Type B pancreatic cell (in vitro differentiated cells): ENCODE measurements at regions not wholly inside any gene's neighbourhood (a gene's known extent, or its start where the extent isn't known, plus 50 kb on each side); places are given as distances from the start of the nearest gene placed in this dataset.

Source experiments
- DNase-seq: peaks from one replicate; pipeline ENCODE4 v3.0.0; 2021; ENCODE audit warnings: mixed read lengths; ENCODE audit not compliant: unreplicated experiment; ENCODE audit errors: extremely low spot score
- H3K27ac Mint-ChIP-seq: 2 replicates; pipeline ENCODE4 v1.8.0; 2021; ENCODE audit warnings: mild to moderate bottlenecking, mixed read lengths
- H3K27me3 Mint-ChIP-seq: 2 replicates; pipeline ENCODE4 v1.8.0; 2021; ENCODE audit warnings: mixed read lengths
- H3K36me3 Mint-ChIP-seq: 2 replicates; pipeline ENCODE4 v1.8.0; 2021; ENCODE audit warnings: mixed read lengths
- H3K4me1 Mint-ChIP-seq: one replicate; pipeline ENCODE4 v1.8.0; 2021; ENCODE audit warnings: mixed read lengths; ENCODE audit not compliant: unreplicated experiment
- H3K4me3 Mint-ChIP-seq: 2 replicates; pipeline ENCODE4 v1.8.0; 2021; ENCODE audit warnings: mild to moderate bottlenecking, mixed read lengths
- H3K9me3 Mint-ChIP-seq: 2 replicates; pipeline ENCODE4 v1.8.0; 2021; ENCODE audit warnings: mixed read lengths
- TF ChIP-seq, protein P1 (sequence below): fragments of 200-600 bp; sonication (generic); conservative IDR thresholded peaks from 2 replicates; pipeline ENCODE4 v1.5.0; 2021; ENCODE audit warnings: antibody characterized with exemption, mild to moderate bottlenecking

DNA sequence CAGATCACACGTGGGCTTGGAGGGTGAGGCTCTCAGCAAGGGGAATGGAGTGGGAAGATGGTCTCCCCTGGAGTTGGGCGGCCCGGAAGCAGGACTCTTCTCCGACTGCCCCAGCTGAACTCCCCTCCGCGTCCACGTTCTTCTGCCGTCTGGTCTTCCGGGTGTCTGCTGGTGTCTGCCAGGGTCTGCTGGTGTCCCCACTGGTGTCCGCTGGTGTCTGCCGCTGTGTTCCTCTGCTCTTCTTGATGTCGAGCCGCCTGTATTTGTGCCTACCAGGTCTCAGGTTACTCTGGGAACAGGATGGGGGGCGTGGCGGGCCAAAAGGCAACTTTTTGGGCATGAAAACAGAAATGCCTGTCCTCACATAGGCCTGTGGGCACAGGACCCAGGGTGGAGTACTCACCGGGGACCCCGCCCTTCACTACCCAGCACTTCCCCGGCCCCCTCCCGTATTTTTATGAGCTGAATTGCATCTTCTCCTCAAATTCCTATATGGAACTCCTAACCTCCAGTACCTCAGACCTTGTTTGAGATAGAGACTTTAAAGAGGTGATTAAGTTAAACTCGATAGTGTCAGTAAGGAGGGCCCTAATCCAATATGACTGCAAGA lies 675.4 kb downstream of the SEMA5A start:
- Mint-ChIP-seq H3K36me3 (no peaks in the 10 kb centered on the region), H3K9me3 (no peaks in the 10 kb centered on the region), H3K27ac (no peak overlapping the region), H3K27me3 (peaks cover 29% of the 10 kb centered on the region), H3K4me3 (no peak overlapping the region), H3K4me1 (no peaks in the 10 kb centered on the region)
- TF ChIP-seq, protein P1, sequence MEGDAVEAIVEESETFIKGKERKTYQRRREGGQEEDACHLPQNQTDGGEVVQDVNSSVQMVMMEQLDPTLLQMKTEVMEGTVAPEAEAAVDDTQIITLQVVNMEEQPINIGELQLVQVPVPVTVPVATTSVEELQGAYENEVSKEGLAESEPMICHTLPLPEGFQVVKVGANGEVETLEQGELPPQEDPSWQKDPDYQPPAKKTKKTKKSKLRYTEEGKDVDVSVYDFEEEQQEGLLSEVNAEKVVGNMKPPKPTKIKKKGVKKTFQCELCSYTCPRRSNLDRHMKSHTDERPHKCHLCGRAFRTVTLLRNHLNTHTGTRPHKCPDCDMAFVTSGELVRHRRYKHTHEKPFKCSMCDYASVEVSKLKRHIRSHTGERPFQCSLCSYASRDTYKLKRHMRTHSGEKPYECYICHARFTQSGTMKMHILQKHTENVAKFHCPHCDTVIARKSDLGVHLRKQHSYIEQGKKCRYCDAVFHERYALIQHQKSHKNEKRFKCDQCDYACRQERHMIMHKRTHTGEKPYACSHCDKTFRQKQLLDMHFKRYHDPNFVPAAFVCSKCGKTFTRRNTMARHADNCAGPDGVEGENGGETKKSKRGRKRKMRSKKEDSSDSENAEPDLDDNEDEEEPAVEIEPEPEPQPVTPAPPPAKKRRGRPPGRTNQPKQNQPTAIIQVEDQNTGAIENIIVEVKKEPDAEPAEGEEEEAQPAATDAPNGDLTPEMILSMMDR: no peak
- DNase-seq: no peak

DNA sequence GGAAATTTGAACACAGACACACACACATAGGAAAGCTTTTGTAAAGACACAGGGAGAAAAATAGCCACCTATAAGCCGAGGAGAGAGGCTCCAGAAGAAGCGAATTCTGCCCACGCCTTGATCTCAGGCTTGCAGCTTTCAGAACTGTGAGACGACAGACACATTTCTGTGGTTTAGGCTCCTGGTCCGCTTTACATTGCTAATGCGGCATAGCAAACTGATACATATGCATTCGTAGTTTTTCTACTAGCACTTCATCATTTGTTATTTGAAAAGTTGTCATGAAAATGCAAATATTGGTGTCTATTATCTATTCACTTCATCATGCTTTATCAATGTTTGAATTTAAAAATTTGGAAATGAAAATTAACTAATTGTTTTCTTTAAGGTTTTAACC lies 674.9 kb downstream of the SEMA5A start:
- H3K27me3 Mint-ChIP-seq: peaks cover 26% of the 10 kb centered on the region
- no peaks in the 10 kb centered on the region for H3K36me3 Mint-ChIP-seq
- no peaks in the 10 kb centered on the region for H3K9me3 Mint-ChIP-seq
- no peak overlapping the region for H3K27ac Mint-ChIP-seq
- no peaks in the 10 kb centered on the region for H3K4me1 Mint-ChIP-seq
- H3K4me3 Mint-ChIP-seq: no peak overlapping the region
- TF ChIP-seq, protein P1: no peak
- no peak for DNase-seq

DNA sequence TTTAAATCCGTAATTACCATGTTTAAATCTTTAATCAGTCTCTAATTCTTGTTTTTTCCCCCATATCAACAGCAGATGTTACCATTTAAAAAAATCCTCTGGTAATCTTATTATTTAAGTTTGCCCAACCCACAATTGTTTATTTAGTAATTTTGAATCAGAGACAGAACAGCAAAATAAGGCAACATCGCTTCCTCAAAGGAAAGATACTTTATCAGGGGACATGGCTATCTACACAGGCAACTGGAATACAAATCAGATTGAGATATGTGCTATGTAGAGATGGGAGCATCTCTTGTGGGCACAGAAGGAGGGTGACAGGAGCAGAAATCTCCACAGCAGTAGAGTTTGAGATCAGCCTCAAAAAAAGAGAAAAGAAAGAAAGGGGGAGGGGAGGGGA lies 674.4 kb downstream of the SEMA5A start:
- Mint-ChIP-seq H3K4me3 (no peak overlapping the region), H3K4me1 (no peaks in the 10 kb centered on the region), H3K27ac (no peak overlapping the region), H3K36me3 (no peaks in the 10 kb centered on the region), H3K27me3 (peaks cover 27% of the 10 kb centered on the region), H3K9me3 (no peaks in the 10 kb centered on the region)
- TF ChIP-seq, protein P1: no peak
- DNase-seq: no peak

DNA sequence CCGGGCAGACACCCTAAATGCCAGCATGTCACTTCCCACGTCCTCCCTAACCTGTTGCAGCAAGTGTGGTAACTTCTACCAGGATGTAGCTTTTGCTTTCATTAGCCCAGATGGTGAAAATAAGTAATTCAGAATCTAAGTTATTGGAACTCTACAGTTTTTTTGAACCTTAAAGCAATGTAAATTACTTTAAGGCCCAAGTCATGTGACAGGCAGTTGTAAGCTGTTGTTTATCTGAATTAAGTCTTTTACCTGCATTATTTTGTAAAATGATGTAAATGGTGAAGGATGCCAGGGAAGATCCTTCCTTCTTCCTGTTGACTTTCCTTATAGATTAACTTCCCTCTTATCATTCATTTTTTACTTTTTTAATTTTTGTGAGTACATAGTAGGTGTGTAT lies 670.2 kb downstream of the SEMA5A start:
- H3K36me3 Mint-ChIP-seq: no peaks in the 10 kb centered on the region
- no peaks in the 10 kb centered on the region for H3K4me1 Mint-ChIP-seq
- H3K4me3 Mint-ChIP-seq: no peak overlapping the region
- H3K27me3 Mint-ChIP-seq: peaks cover 19% of the 10 kb centered on the region
- TF ChIP-seq, protein P1: no peak
- no peaks in the 10 kb centered on the region for H3K9me3 Mint-ChIP-seq
- no peak overlapping the region for H3K27ac Mint-ChIP-seq
- DNase-seq: no peak

DNA sequence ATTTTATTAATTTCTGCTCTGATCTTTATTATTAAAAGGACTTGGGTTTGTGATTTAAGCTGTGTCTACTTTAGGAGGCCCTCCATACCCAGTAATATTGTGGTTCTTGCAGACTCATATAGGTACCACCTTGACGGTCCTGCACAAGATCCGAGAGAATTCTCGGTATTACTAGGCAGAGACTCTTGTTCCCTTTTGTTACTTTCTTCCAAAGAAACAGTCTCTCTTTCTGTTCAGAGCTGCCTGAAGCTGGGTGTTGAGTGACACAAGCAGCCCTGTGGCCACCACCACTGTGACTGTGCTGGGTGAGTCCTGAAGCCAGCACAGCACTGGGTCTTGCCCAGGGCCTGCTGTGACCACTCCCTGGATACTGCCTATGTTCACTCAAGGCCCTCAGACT lies 666.6 kb downstream of the SEMA5A start:
- H3K27ac Mint-ChIP-seq: no peak overlapping the region
- H3K9me3 Mint-ChIP-seq: no peaks in the 10 kb centered on the region
- H3K36me3 Mint-ChIP-seq: no peaks in the 10 kb centered on the region
- DNase-seq: no peak
- H3K4me1 Mint-ChIP-seq: no peaks in the 10 kb centered on the region
- peaks cover 6% of the 10 kb centered on the region for H3K27me3 Mint-ChIP-seq
- H3K4me3 Mint-ChIP-seq: no peak overlapping the region
- TF ChIP-seq, protein P1: no peak

DNA sequence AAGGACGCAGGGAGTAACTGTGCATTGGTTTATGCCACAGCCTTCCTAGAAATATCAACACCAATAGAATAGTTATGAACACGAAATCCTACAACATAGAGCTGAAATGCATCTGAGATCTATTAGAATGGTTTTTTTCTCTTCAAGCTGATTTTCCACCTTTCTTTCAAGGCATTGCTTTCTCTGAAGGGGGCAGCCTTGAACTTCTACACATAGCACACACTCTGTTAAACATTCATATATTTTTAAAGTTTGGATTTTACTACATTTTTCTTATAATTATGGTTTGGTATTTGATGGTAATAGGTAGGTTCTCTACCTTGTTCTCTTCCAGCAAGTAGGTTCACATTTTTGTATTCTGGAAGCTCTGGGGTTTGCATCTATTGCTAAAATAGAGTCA lies 661.8 kb downstream of the SEMA5A start:
- no peak overlapping the region for H3K4me3 Mint-ChIP-seq
- no peak for DNase-seq
- TF ChIP-seq, protein P1: no peak
- no peaks in the 10 kb centered on the region for H3K4me1 Mint-ChIP-seq
- H3K36me3 Mint-ChIP-seq: no peaks in the 10 kb centered on the region
- H3K9me3 Mint-ChIP-seq: no peaks in the 10 kb centered on the region
- H3K27ac Mint-ChIP-seq: no peak overlapping the region
- no peaks in the 10 kb centered on the region for H3K27me3 Mint-ChIP-seq
